LoVo (cell line): ENCODE measurements at regions not wholly inside any gene's neighbourhood (a gene's known extent, or its start where the extent isn't known, plus 50 kb on each side); places are given as distances from the start of the nearest gene placed in this dataset.
"Not testable (repeated sequence)": the region's sequence is repeated elsewhere in the genome, so short reads cannot be mapped to it uniquely, and the experiment has no call there.

Source experiments
- DNase-seq: peaks from one replicate; pipeline ENCODE4 v3.0.0-alpha.2; 2016; ENCODE audit warnings: low spot score

- DNase-seq: no peak
Measured at GRCh38 chr12:91741932-91742331, 403.7 kb downstream of the BTG1 start.

GRCh38 chr12:91733846-91734245, 411.8 kb downstream of the BTG1 start:
- DNase-seq: not testable (repeated sequence)

GRCh38 chr12:91732086-91732485, 413.6 kb downstream of the BTG1 start:
- no peak for DNase-seq

GRCh38 chr12:91729543-91729942, 416.1 kb downstream of the BTG1 start:
- no peak for DNase-seq

- no peak for DNase-seq
Measured at GRCh38 chr12:91723191-91723590, 422.5 kb downstream of the BTG1 start.

- no peak for DNase-seq
Measured at GRCh38 chr12:91722072-91722471, 423.6 kb downstream of the BTG1 start.

GRCh38 chr12:91721023-91721422, 424.6 kb downstream of the BTG1 start:
- no peak for DNase-seq

GRCh38 chr12:91718326-91718725, 427.3 kb downstream of the BTG1 start:
- no peak for DNase-seq

GRCh38 chr12:91717804-91718203, 427.8 kb downstream of the BTG1 start:
- no peak for DNase-seq

- not testable (repeated sequence) for DNase-seq
Measured at GRCh38 chr12:91711925-91712324, 433.7 kb downstream of the BTG1 start.

GRCh38 chr12:91706466-91706865, 439.2 kb downstream of the BTG1 start:
- DNase-seq: no peak

- DNase-seq: no peak
Measured at GRCh38 chr12:91704446-91704845, 441.2 kb downstream of the BTG1 start.

GRCh38 chr12:91703491-91704283, 442.0 kb downstream of the BTG1 start:
- DNase-seq: no peak

GRCh38 chr12:91702843-91703425, 442.7 kb downstream of the BTG1 start:
- DNase-seq: no peak

GRCh38 chr12:91695964-91696363, 449.7 kb downstream of the BTG1 start:
- no peak for DNase-seq

- DNase-seq: not testable (repeated sequence)
Measured at GRCh38 chr12:91695406-91695805, 450.2 kb downstream of the BTG1 start.

- no peak for DNase-seq
Measured at GRCh38 chr12:91690531-91690930, 455.1 kb downstream of the BTG1 start.

- DNase-seq: peak; percentile 76
Measured at GRCh38 chr12:91687052-91688017, 458.3 kb downstream of the BTG1 start.

GRCh38 chr12:91685917-91686316, 459.7 kb downstream of the BTG1 start:
- peak; percentile 37 for DNase-seq

- DNase-seq: no peak
Measured at GRCh38 chr12:91681751-91682150, 463.9 kb downstream of the BTG1 start.

- no peak for DNase-seq
Measured at GRCh38 chr12:91680864-91681263, 464.8 kb downstream of the BTG1 start.

GRCh38 chr12:91677556-91677955, 468.1 kb downstream of the BTG1 start:
- no peak for DNase-seq

- DNase-seq: no peak
Measured at GRCh38 chr12:91675401-91675800, 470.2 kb downstream of the BTG1 start.
